Natural killer cell (primary cell): ENCODE measurements at regions not wholly inside any gene's neighbourhood (a gene's known extent, or its start where the extent isn't known, plus 50 kb on each side); places are given as distances from the start of the nearest gene placed in this dataset.

Experiments used
- ATAC-seq, 3 donors: fragments of 150-1000 bp in 2 of 3; fragments of 200-7000 bp in 1 of 3; cut with Tn5 transposase; 1 replicate in 1 of 3; 2 replicates in 2 of 3; pipeline ENCODE4 v1.10.0; 2021; ENCODE audit warnings: mild to moderate bottlenecking in 2 of 3, moderate library complexity in 2 of 3
- DNase-seq, 2 donors: peaks; one replicate each; pipeline versions ENCODE4 v3.0.0 to v3.0.0-alpha.2; 2013 to 2021; ENCODE audit warnings: mixed read lengths in 1 of 2
- H3K27ac ChIP-seq: one replicate; pipeline ENCODE4 v1.5.1; 2013; ENCODE audit warnings: mild to moderate bottlenecking, low read length
- H3K27me3 ChIP-seq: one replicate; pipeline ENCODE4 v1.6.1; 2013; ENCODE audit warnings: low read length; ENCODE audit not compliant: control insufficient read depth, insufficient read depth
- H3K36me3 ChIP-seq: one replicate; pipeline ENCODE4 v1.6.1; 2013; ENCODE audit warnings: low read length; ENCODE audit not compliant: control insufficient read depth, insufficient read depth
- H3K4me1 ChIP-seq: one replicate; pipeline ENCODE4 v1.6.1; 2013; ENCODE audit warnings: low read length; ENCODE audit not compliant: control insufficient read depth, insufficient read depth
- H3K4me3 ChIP-seq: one replicate; pipeline ENCODE4 v1.5.1; 2013; ENCODE audit warnings: low read length
- H3K9me3 ChIP-seq: one replicate; pipeline ENCODE4 v1.6.1; 2013; ENCODE audit warnings: low read length; ENCODE audit not compliant: control insufficient read depth, insufficient read depth
- H3K27ac Mint-ChIP-seq, 2 donors: one replicate each; pipeline ENCODE4 v1.8.0; 2022; ENCODE audit warnings: mild to moderate bottlenecking in 2 of 2, mixed read lengths in 2 of 2, moderate library complexity in 1 of 2
- H3K27me3 Mint-ChIP-seq, 2 donors: one replicate each; pipeline ENCODE4 v1.8.0; 2022; ENCODE audit warnings: low read depth in 2 of 2, mixed read lengths in 2 of 2
- H3K36me3 Mint-ChIP-seq: one replicate; pipeline ENCODE4 v1.8.0; 2022; ENCODE audit warnings: mixed read lengths
- H3K4me1 Mint-ChIP-seq, 2 donors: one replicate each; pipeline ENCODE4 v1.8.0; 2022; ENCODE audit warnings: mixed read lengths in 2 of 2
- H3K4me3 Mint-ChIP-seq: one replicate; pipeline ENCODE4 v1.8.0; 2022; ENCODE audit warnings: mild to moderate bottlenecking, moderate library complexity, mixed read lengths
- H3K9me3 Mint-ChIP-seq, 2 donors: one replicate each; pipeline ENCODE4 v1.8.0; 2022; ENCODE audit warnings: mixed read lengths in 2 of 2
- WGBS: methylation state at CpG from one replicate; pipeline ENCODE4 v1.1.7; 2013; ENCODE audit warnings: missing lambda C conversion rate; ENCODE audit not compliant: insufficient coverage; 5-methylcytosine and 5-hydroxymethylcytosine counted together
- intact Hi-C: fragments of 100-400 bp; cut with micrococcal nuclease; formaldehyde crosslinking; loops from one replicate; pipeline ENCODE4 v1.14.2; 2022
- TF ChIP-seq, protein P1 (sequence below): fragments of 200-600 bp; IDR thresholded peaks from one replicate; pipeline ENCODE4 v1.8.0; 2022; ENCODE audit warnings: antibody characterized with exemption

DNA sequence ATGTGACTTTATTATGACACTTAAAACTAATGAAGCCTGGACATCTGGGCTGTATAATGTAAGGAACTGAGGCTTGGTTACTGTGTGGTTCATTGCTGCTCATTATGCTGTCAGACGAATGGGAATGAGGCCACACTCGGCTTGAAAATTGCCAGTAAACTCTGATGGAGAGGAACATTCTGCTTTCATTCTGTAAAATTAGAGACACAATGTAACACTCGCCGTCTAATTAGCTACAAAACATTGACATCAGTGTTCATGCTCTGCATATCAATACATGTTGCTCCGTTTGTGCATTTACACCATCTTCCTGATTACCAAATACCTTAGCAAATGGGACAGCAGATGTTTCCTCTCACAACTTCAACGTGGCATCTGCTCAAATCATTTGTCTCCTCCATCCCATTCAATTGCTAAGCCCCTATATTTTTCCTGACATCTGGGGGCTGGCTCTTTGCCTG, 133.0 kb downstream of the SLC28A3 start:
- Histone ChIP-seq H3K27me3 (no peaks in the 10 kb centered on the region), H3K4me1 (no peaks in the 10 kb centered on the region), H3K27ac (no peak overlapping the region), H3K9me3 (no peaks in the 10 kb centered on the region), H3K4me3 (no peak overlapping the region), H3K36me3 (no peaks in the 10 kb centered on the region)
- ATAC-seq = no peak
- intact Hi-C loops = no loop called here
- peaks cover 8 to 15% of the 10 kb centered on the region in 2 donors for H3K27me3 Mint-ChIP-seq
- no peak overlapping the region for H3K4me3 Mint-ChIP-seq
- H3K9me3 Mint-ChIP-seq = no peaks in the 10 kb centered on the region
- H3K27ac Mint-ChIP-seq = no peak overlapping the region
- no peak for DNase-seq
- no peaks in the 10 kb centered on the region for H3K4me1 Mint-ChIP-seq
- WGBS = 55% methylated on average over 6 of the region's 6 CpGs
- TF ChIP-seq, protein P1, sequence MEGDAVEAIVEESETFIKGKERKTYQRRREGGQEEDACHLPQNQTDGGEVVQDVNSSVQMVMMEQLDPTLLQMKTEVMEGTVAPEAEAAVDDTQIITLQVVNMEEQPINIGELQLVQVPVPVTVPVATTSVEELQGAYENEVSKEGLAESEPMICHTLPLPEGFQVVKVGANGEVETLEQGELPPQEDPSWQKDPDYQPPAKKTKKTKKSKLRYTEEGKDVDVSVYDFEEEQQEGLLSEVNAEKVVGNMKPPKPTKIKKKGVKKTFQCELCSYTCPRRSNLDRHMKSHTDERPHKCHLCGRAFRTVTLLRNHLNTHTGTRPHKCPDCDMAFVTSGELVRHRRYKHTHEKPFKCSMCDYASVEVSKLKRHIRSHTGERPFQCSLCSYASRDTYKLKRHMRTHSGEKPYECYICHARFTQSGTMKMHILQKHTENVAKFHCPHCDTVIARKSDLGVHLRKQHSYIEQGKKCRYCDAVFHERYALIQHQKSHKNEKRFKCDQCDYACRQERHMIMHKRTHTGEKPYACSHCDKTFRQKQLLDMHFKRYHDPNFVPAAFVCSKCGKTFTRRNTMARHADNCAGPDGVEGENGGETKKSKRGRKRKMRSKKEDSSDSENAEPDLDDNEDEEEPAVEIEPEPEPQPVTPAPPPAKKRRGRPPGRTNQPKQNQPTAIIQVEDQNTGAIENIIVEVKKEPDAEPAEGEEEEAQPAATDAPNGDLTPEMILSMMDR = no peak
- no peaks in the 10 kb centered on the region for H3K36me3 Mint-ChIP-seq

DNA sequence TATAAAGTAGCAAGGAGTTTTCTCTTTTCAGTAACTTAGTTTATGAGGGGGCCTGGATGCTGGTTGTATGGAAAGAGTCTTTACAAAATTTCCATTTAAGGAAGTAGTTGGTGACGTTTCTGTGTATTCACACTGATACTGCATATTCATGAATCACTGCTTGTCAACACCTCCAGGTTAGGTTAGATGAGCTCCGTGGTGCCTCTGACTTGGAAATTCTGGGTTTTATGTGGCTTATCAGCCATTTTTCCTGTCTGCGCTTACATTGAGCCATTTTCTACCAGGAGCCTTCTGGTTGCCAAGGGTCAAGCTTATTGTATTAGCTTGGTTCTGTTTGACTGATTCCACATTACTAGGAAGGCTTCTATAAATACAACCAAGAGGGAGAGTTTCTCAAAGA, 128.3 kb downstream of the SLC28A3 start:
- Histone ChIP-seq H3K4me3 (no peak overlapping the region), H3K4me1 (no peaks in the 10 kb centered on the region), H3K36me3 (no peaks in the 10 kb centered on the region), H3K27me3 (no peaks in the 10 kb centered on the region), H3K9me3 (no peaks in the 10 kb centered on the region), H3K27ac (no peak overlapping the region)
- WGBS = 66% methylated on average over 3 of the region's 3 CpGs
- intact Hi-C loops = no loop called here
- H3K36me3 Mint-ChIP-seq = no peaks in the 10 kb centered on the region
- no peaks in the 10 kb centered on the region for H3K4me1 Mint-ChIP-seq
- no peak overlapping the region for H3K4me3 Mint-ChIP-seq
- ATAC-seq (no peak), DNase-seq (no peak)
- H3K9me3 Mint-ChIP-seq = no peaks in the 10 kb centered on the region
- H3K27me3 Mint-ChIP-seq = peaks cover 0 to 6% of the 10 kb centered on the region in 2 donors
- no peak overlapping the region for H3K27ac Mint-ChIP-seq
- TF ChIP-seq, protein P1 = no peak

DNA sequence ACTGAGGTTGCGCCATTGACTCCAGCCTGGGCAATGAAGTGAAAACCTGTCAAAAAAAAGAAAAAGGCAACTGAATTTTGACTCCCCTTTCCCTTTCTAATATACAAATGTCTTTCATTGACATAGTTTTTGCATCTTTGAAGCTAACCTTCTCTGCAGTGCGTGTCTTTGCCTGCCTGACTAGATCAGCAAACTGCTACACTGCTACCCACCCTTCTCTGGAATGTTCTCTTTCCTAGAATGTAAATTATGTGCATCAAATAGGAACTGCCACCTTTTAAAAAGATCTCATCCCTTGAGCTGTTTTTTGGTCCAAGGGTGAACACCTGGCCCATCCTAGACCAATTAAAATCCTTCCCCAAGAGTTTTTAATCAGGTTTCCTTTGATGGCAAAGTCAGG, 127.6 kb downstream of the SLC28A3 start:
- H3K27ac Mint-ChIP-seq = no peak overlapping the region
- no peak overlapping the region for H3K4me3 ChIP-seq
- H3K4me1 Mint-ChIP-seq = no peaks in the 10 kb centered on the region
- WGBS = 96% methylated on average over 2 of the region's 2 CpGs
- H3K36me3 Mint-ChIP-seq = no peaks in the 10 kb centered on the region
- ATAC-seq = no peak
- no peaks in the 10 kb centered on the region for H3K9me3 Mint-ChIP-seq
- TF ChIP-seq, protein P1 = no peak
- H3K27me3 ChIP-seq = no peaks in the 10 kb centered on the region
- no peak overlapping the region for H3K27ac ChIP-seq
- H3K27me3 Mint-ChIP-seq = peaks cover 3 to 6% of the 10 kb centered on the region in 2 donors
- intact Hi-C loops = no loop called here
- H3K4me1 ChIP-seq = no peaks in the 10 kb centered on the region
- no peaks in the 10 kb centered on the region for H3K9me3 ChIP-seq
- no peaks in the 10 kb centered on the region for H3K36me3 ChIP-seq
- DNase-seq = no peak
- no peak overlapping the region for H3K4me3 Mint-ChIP-seq

DNA sequence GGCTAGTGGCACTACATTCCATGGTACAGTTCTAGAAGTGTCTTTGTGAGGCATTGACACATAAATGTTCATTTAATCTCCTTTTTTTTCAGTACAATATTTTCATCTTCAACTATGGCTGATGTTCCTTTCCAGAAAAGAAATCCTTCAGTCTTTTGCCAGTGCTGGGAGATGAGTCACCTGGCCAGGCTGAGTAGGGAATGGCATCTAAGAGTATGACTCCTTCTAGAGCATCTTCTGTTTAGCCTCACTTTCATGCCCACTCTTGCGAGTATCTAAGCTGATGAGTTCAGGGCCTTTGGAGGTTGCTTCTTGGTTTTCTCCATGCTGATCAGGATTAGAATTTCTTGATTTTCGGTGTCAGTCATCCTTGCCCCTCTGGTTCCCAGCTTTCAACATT, 124.4 kb downstream of the SLC28A3 start:
- Histone ChIP-seq H3K27ac (no peak overlapping the region), H3K36me3 (no peaks in the 10 kb centered on the region), H3K27me3 (no peaks in the 10 kb centered on the region), H3K4me3 (no peak overlapping the region), H3K4me1 (no peaks in the 10 kb centered on the region), H3K9me3 (no peaks in the 10 kb centered on the region)
- Mint-ChIP-seq H3K4me3 (no peak overlapping the region), H3K27me3 (peaks cover 11 to 14% of the 10 kb centered on the region in 2 donors), H3K27ac (no peak overlapping the region), H3K9me3 (no peaks in the 10 kb centered on the region), H3K36me3 (no peaks in the 10 kb centered on the region), H3K4me1 (no peaks in the 10 kb centered on the region)
- intact Hi-C loops = no loop called here
- WGBS = 98% methylated on average over 2 of the region's 2 CpGs
- ATAC-seq (no peak), DNase-seq (no peak)
- TF ChIP-seq, protein P1 = no peak
